ENCODE measurements at regions not wholly inside any gene's neighbourhood (a gene's known extent, or its start where the extent isn't known, plus 50 kb on each side); places are given as distances from the start of the nearest gene placed in this dataset.

- no peak for TF ChIP-seq CTCF (IDR thresholded peaks at IDR 0.05; ENCODE audit: low read length)
- no peak for TF ChIP-seq EZH2 (IDR thresholded peaks at IDR 0.05; ENCODE audit: borderline replicate concordance, low read length)
Observed at GRCh38 chr15:91649016-91649415, 204.5 kb upstream of the SLCO3A1 start.
